ENCODE measurements at regions not wholly inside any gene's neighbourhood (a gene's known extent, or its start where the extent isn't known, plus 50 kb on each side); places are given as distances from the start of the nearest gene placed in this dataset.

GRCh38 chr18:79601234-79601633, 78.4 kb upstream of the CTDP1 start:
- TF ChIP-seq CTCF (IDR thresholded peaks at IDR 0.05), result no peak
- no peak for TF ChIP-seq POLR2A (IDR thresholded peaks at IDR 0.05)

Measured in lower leg skin (tissue), 3 donors.